CD8-positive, alpha-beta memory T cell (primary cell): ENCODE measurements at regions not wholly inside any gene's neighbourhood (a gene's known extent, or its start where the extent isn't known, plus 50 kb on each side); places are given as distances from the start of the nearest gene placed in this dataset.
A peak's percentile ranks its signal among the peaks of the same experiment; 100 is the strongest.
"Not testable (repeated sequence)": the region's sequence is repeated elsewhere in the genome, so short reads cannot be mapped to it uniquely, and the experiment has no call there.

Experiments used
- CTCF ChIA-PET: fragments of 350-600 bp; sonication (Branson Sonifier 250); formaldehyde crosslinking; loops from one replicate; lab custom pipeline; 2021; ENCODE audit warnings: antibody characterized with exemption; lab: Charles Lee
- POLR2A ChIA-PET: fragments of 350-600 bp; sonication (Branson Sonifier 250); formaldehyde crosslinking; loops from one replicate; lab custom pipeline; 2021; ENCODE audit warnings: antibody characterized with exemption; lab: Charles Lee
- DNase-seq, 5 donors: peaks; one replicate each; pipeline versions ENCODE4 v3.0.0 to v3.0.0-alpha.2; 2020 to 2022; ENCODE audit warnings: mixed read lengths in 1 of 5
- H3K27ac ChIP-seq: one replicate; pipeline ENCODE4 v1.7.0; 2013; ENCODE audit warnings: low read depth, mild to moderate bottlenecking, low read length, moderate library complexity
- H3K27me3 ChIP-seq: 2 replicates; pipeline ENCODE4 v1.7.0; 2013; ENCODE audit warnings: low read length, mild to moderate bottlenecking; ENCODE audit not compliant: insufficient read depth, poor library complexity, severe bottlenecking
- H3K36me3 ChIP-seq: 2 replicates; pipeline ENCODE4 v1.7.0; 2013; ENCODE audit warnings: mild to moderate bottlenecking, low read length, moderate library complexity; ENCODE audit not compliant: insufficient read depth
- H3K4me1 ChIP-seq: 2 replicates; pipeline ENCODE4 v1.7.0; 2013; ENCODE audit warnings: mild to moderate bottlenecking, low read length, moderate library complexity; ENCODE audit not compliant: insufficient read depth
- H3K4me3 ChIP-seq: 2 replicates; pipeline ENCODE4 v1.7.0; 2013; ENCODE audit warnings: mild to moderate bottlenecking, low read length
- H3K9me3 ChIP-seq: 2 replicates; pipeline ENCODE4 v1.7.0; 2013; ENCODE audit warnings: mild to moderate bottlenecking, low read length
- H3K27ac Mint-ChIP-seq, 8 donors: one replicate each; pipeline ENCODE4 v1.8.0; 2020 to 2021; ENCODE audit warnings: mixed read lengths in 8 of 8, mild to moderate bottlenecking in 6 of 8, inconsistent platforms in 3 of 8, moderate library complexity in 3 of 8
- H3K27me3 Mint-ChIP-seq, 2 donors: one replicate each; pipeline ENCODE4 v1.8.0; 2020 to 2021; ENCODE audit warnings: mixed read lengths in 2 of 2, mild to moderate bottlenecking in 1 of 2, moderate library complexity in 1 of 2
- H3K36me3 Mint-ChIP-seq, 3 donors: one replicate each; pipeline ENCODE4 v1.8.0; 2020 to 2021; ENCODE audit warnings: mixed read lengths in 3 of 3, inconsistent platforms in 1 of 3, mild to moderate bottlenecking in 1 of 3
- H3K4me1 Mint-ChIP-seq, 3 donors: one replicate each; pipeline ENCODE4 v1.8.0; 2020 to 2021; ENCODE audit warnings: mixed read lengths in 3 of 3, inconsistent platforms in 1 of 3, mild to moderate bottlenecking in 1 of 3
- H3K4me3 Mint-ChIP-seq, 7 donors: one replicate each; pipeline ENCODE4 v1.8.0; 2020 to 2021; ENCODE audit warnings: mixed read lengths in 7 of 7, mild to moderate bottlenecking in 6 of 7, moderate library complexity in 4 of 7, inconsistent platforms in 2 of 7
- H3K9me3 Mint-ChIP-seq, 5 donors: one replicate each; pipeline ENCODE4 v1.8.0; 2020 to 2022; ENCODE audit warnings: mixed read lengths in 5 of 5, mild to moderate bottlenecking in 3 of 5, moderate library complexity in 2 of 5, inconsistent platforms in 1 of 5

- no peak for DNase-seq
- POLR2A ChIA-PET: no interaction called here
- H3K27me3 ChIP-seq: no peaks in the 10 kb centered on the region
- no peaks in the 10 kb centered on the region for H3K4me1 ChIP-seq
- no peak overlapping the region for H3K27ac ChIP-seq
- Mint-ChIP-seq H3K27ac (no peak overlapping the region), H3K4me3 (no peak overlapping the region), H3K4me1 (no peaks in the 10 kb centered on the region), H3K9me3 (peaks cover 0 to 8% (median 2%) of the 10 kb centered on the region in 5 donors), H3K27me3 (peaks cover 17 to 51% of the 10 kb centered on the region in 2 donors), H3K36me3 (no peaks in the 10 kb centered on the region)
- no peaks in the 10 kb centered on the region for H3K9me3 ChIP-seq
- CTCF ChIA-PET: no interaction called here
- H3K36me3 ChIP-seq: no peaks in the 10 kb centered on the region
- H3K4me3 ChIP-seq: no peak overlapping the region
Observed at GRCh38 chr14:21807975-21808374, 134.4 kb upstream of the OR4E1 start.

DNA sequence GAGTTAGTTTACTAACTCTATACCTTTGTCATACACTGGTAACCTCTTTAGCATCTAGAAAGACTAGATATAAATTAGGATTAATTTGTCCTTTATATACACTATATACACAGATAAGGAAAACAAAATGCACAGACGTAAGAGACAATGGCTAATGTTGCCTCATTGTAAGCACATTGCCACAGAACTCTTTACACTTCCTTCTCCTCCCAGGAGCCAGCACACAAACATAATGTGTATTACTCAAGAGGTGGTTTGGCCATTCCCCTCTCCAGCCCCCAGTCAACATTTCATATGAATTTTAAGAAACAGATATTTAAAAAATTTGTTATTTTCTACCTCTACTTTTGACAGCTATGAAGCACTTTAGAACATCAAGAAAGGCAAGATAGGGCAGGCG lies 131.4 kb upstream of the OR4E1 start:
- Histone ChIP-seq H3K9me3 (no peaks in the 10 kb centered on the region), H3K4me3 (no peak overlapping the region), H3K27me3 (no peaks in the 10 kb centered on the region), H3K36me3 (no peaks in the 10 kb centered on the region), H3K27ac (no peak overlapping the region), H3K4me1 (no peaks in the 10 kb centered on the region)
- POLR2A ChIA-PET: no interaction called here
- peaks cover 16 to 53% of the 10 kb centered on the region in 2 donors for H3K27me3 Mint-ChIP-seq
- no peak overlapping the region for H3K4me3 Mint-ChIP-seq
- H3K36me3 Mint-ChIP-seq: no peaks in the 10 kb centered on the region
- CTCF ChIA-PET: no interaction called here
- DNase-seq: no peak
- peaks cover 0 to 5% (median 2%) of the 10 kb centered on the region in 5 donors for H3K9me3 Mint-ChIP-seq
- H3K27ac Mint-ChIP-seq: no peak overlapping the region
- H3K4me1 Mint-ChIP-seq: no peaks in the 10 kb centered on the region

- Mint-ChIP-seq H3K27ac (no peak overlapping the region), H3K27me3 (peaks cover 13 to 49% of the 10 kb centered on the region in 2 donors)
Observed at GRCh38 chr14:21802441-21802840, 128.8 kb upstream of the OR4E1 start.

GRCh38 chr14:21796916-21797315 lies 123.3 kb upstream of the OR4E1 start:
- CTCF ChIA-PET: no interaction called here

More at GRCh38 chr14:21802441-21802840, 128.8 kb upstream of the OR4E1 start:
- Histone ChIP-seq H3K4me1 (no peaks in the 10 kb centered on the region), H3K9me3 (no peaks in the 10 kb centered on the region), H3K27me3 (no peaks in the 10 kb centered on the region), H3K4me3 (no peak overlapping the region), H3K27ac (no peak overlapping the region), H3K36me3 (no peaks in the 10 kb centered on the region)
- no peaks in the 10 kb centered on the region for H3K4me1 Mint-ChIP-seq
- H3K36me3 Mint-ChIP-seq: no peaks in the 10 kb centered on the region
- ChIA-PET CTCF (no interaction called here), POLR2A (no interaction called here)
- H3K9me3 Mint-ChIP-seq: peaks cover 0 to 5% (median 2%) of the 10 kb centered on the region in 5 donors
- H3K4me3 Mint-ChIP-seq: no peak overlapping the region
- no peak for DNase-seq

GRCh38 chr14:21795456-21795855 lies 121.8 kb upstream of the OR4E1 start:
- Mint-ChIP-seq H3K4me1 (no peaks in the 10 kb centered on the region), H3K9me3 (peaks cover 0 to 11% (median 9%) of the 10 kb centered on the region in 5 donors), H3K27me3 (peaks cover 10 to 18% of the 10 kb centered on the region in 2 donors), H3K4me3 (no peak overlapping the region), H3K27ac (no peak overlapping the region), H3K36me3 (peaks cover 0 to 6% (median 0%) of the 10 kb centered on the region in 3 donors)
- Histone ChIP-seq H3K27me3 (no peaks in the 10 kb centered on the region), H3K27ac (no peak overlapping the region), H3K36me3 (no peaks in the 10 kb centered on the region), H3K9me3 (no peaks in the 10 kb centered on the region), H3K4me1 (no peaks in the 10 kb centered on the region), H3K4me3 (no peak overlapping the region)
- POLR2A ChIA-PET: no interaction called here
- CTCF ChIA-PET: no interaction called here
- no peak for DNase-seq

More at GRCh38 chr14:21796916-21797315, 123.3 kb upstream of the OR4E1 start:
- POLR2A ChIA-PET: no interaction called here
- peak in 2 of 5 donors; percentile 0 to 15 for DNase-seq
- Histone ChIP-seq H3K36me3 (no peaks in the 10 kb centered on the region), H3K27ac (no peak overlapping the region), H3K4me1 (no peaks in the 10 kb centered on the region), H3K27me3 (no peaks in the 10 kb centered on the region), H3K9me3 (no peaks in the 10 kb centered on the region), H3K4me3 (no peak overlapping the region)
- peaks cover 9 to 20% of the 10 kb centered on the region in 2 donors for H3K27me3 Mint-ChIP-seq
- H3K4me1 Mint-ChIP-seq: no peaks in the 10 kb centered on the region
- H3K9me3 Mint-ChIP-seq: peaks cover 0 to 11% (median 9%) of the 10 kb centered on the region in 5 donors
- H3K4me3 Mint-ChIP-seq: peak overlapping the region in 6 of 7 donors; percentile 29 to 74 (median 51)
- peak overlapping the region in 2 of 8 donors; percentile 52 to 59 for H3K27ac Mint-ChIP-seq
- peaks cover 0 to 6% (median 0%) of the 10 kb centered on the region in 3 donors for H3K36me3 Mint-ChIP-seq

DNA sequence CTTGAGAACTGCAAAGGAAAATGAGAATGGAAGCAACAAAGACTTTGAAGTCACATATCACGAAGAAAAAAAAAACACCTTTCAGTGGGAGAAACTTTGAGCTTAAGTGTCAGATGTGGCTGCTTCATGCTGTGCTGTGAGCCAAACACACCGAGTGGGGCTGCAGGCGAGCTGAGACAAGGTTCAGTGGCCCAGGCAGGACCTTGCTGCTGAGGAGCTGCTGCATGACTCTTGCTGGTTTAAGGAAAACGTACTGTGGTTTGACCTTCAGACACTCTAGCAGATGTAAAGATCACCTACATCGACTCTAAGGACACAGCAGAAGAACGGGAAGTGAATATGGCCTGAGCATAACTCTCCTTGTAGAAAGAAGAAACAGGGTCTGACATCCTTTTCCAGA lies 118.1 kb upstream of the OR4E1 start:
- H3K27ac ChIP-seq: no peak overlapping the region
- no peaks in the 10 kb centered on the region for H3K27me3 ChIP-seq
- DNase-seq: no peak
- no peak overlapping the region for H3K4me3 Mint-ChIP-seq
- H3K9me3 ChIP-seq: no peaks in the 10 kb centered on the region
- CTCF ChIA-PET: no interaction called here
- H3K4me1 ChIP-seq: no peaks in the 10 kb centered on the region
- POLR2A ChIA-PET: interaction anchor here (0.5 to 0.6 kb wide), 2 partner anchors 711 to 1015 kb away, joined by 4 to 5 read pairs; no protein-coding TSS in a partner anchor
- no peaks in the 10 kb centered on the region for H3K36me3 ChIP-seq
- no peak overlapping the region for H3K27ac Mint-ChIP-seq
- peaks cover 11 to 20% of the 10 kb centered on the region in 2 donors for H3K27me3 Mint-ChIP-seq
- H3K4me1 Mint-ChIP-seq: no peaks in the 10 kb centered on the region
- H3K4me3 ChIP-seq: no peak overlapping the region
- H3K36me3 Mint-ChIP-seq: peaks cover 0 to 6% (median 0%) of the 10 kb centered on the region in 3 donors
- peaks cover under 1 to 11% (median 9%) of the 10 kb centered on the region in 5 donors for H3K9me3 Mint-ChIP-seq

- POLR2A ChIA-PET, H3K4me3 Mint-ChIP-seq, DNase-seq, H3K4me3 ChIP-seq, H3K4me1 ChIP-seq, H3K27ac Mint-ChIP-seq, H3K4me1 Mint-ChIP-seq, CTCF ChIA-PET, H3K36me3 ChIP-seq, H3K9me3 ChIP-seq, H3K27me3 ChIP-seq, H3K27ac ChIP-seq, H3K36me3 Mint-ChIP-seq, H3K9me3 Mint-ChIP-seq: not testable (repeated sequence)
- H3K27me3 Mint-ChIP-seq: peaks cover 14 to 40% of the 10 kb centered on the region in 2 donors
Observed at GRCh38 chr14:21788687-21789086, 115.1 kb upstream of the OR4E1 start.

DNA sequence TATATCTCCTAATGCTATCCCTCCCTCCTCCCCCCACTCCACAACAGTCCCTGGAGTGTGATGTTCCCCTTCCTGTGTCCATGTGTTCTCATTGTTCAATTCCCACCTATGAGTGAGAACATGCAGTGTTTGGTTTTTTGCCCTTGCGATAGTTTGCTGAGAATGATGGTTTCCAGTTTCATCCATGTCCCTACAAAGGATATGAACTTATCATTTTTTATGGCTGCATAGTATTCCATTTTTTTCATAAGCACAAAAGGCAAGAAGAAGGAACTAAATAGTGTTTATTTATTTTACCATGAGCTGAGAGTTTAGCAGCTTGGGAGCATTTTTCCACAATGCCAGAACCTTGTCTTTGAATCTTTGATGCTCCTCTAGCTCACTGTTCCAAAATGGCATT lies 113.6 kb upstream of the OR4E1 start:
- H3K27ac Mint-ChIP-seq, H3K9me3 Mint-ChIP-seq, H3K9me3 ChIP-seq, H3K4me3 Mint-ChIP-seq, H3K36me3 ChIP-seq, H3K36me3 Mint-ChIP-seq, DNase-seq, H3K4me3 ChIP-seq, H3K27ac ChIP-seq, H3K4me1 ChIP-seq, H3K27me3 ChIP-seq, POLR2A ChIA-PET, H3K4me1 Mint-ChIP-seq, CTCF ChIA-PET: not testable (repeated sequence)
- H3K27me3 Mint-ChIP-seq: peaks cover 9 to 52% of the 10 kb centered on the region in 2 donors
